NT2/D1 (cell line): ENCODE measurements at regions not wholly inside any gene's neighbourhood (a gene's known extent, or its start where the extent isn't known, plus 50 kb on each side); places are given as distances from the start of the nearest gene placed in this dataset.
A peak's percentile ranks its signal among the peaks of the same experiment; 100 is the strongest.

Experiments
- DNase-seq: peaks from one replicate; pipeline ENCODE4 v3.0.0-alpha.2; 2011; ENCODE audit warnings: low read depth, low spot score
- H3K27me3 ChIP-seq: 2 replicates; pipeline ENCODE4 v1.6.0; 2011; ENCODE audit warnings: mild to moderate bottlenecking; ENCODE audit not compliant: insufficient read length, insufficient read depth
- H3K36me3 ChIP-seq: 2 replicates; pipeline ENCODE4 v1.6.1; 2011; ENCODE audit warnings: mild to moderate bottlenecking, low read length, mixed read lengths; ENCODE audit not compliant: insufficient read depth, insufficient read length
- H3K4me1 ChIP-seq: 2 replicates; pipeline ENCODE4 v1.5.1; 2011; ENCODE audit not compliant: insufficient read depth, insufficient read length
- H3K4me3 ChIP-seq: 2 replicates; pipeline ENCODE4 v1.5.1; 2011; ENCODE audit warnings: low read depth; ENCODE audit not compliant: insufficient read length
- H3K9ac ChIP-seq: 2 replicates; pipeline ENCODE4 v1.6.0; 2011; ENCODE audit warnings: low read depth; ENCODE audit not compliant: insufficient read length
- H3K9me3 ChIP-seq: 2 replicates; pipeline ENCODE4 v1.5.1; 2011; ENCODE audit warnings: mild to moderate bottlenecking, low read length; ENCODE audit not compliant: insufficient read depth
- SUZ12 ChIP-seq: IDR thresholded peaks from 2 replicates; pipeline ENCODE4 v1.6.1; 2011; ENCODE audit not compliant: insufficient read length, insufficient read depth; ENCODE audit errors: extremely low read depth
- YY1 ChIP-seq: IDR thresholded peaks from 2 replicates; pipeline ENCODE4 v1.6.1; 2011; ENCODE audit not compliant: insufficient read length, insufficient read depth
- ZNF274 ChIP-seq: IDR thresholded peaks from 2 replicates; pipeline ENCODE4 v1.6.1; 2011; ENCODE audit warnings: mild to moderate bottlenecking, low read depth, low read length

GRCh38 chr13:53336441-53337160 lies 308.0 kb downstream of the OLFM4 start:
- Histone ChIP-seq H3K4me1 (no peaks in the 10 kb centered on the region), H3K36me3 (no peaks in the 10 kb centered on the region), H3K9me3 (no peaks in the 10 kb centered on the region), H3K9ac (no peak overlapping the region), H3K27me3 (no peaks in the 10 kb centered on the region), H3K4me3 (no peak overlapping the region)
- no peak for DNase-seq
- no peak for TF ChIP-seq ZNF274
- no peak for TF ChIP-seq YY1
- TF ChIP-seq SUZ12 = no peak

- TF ChIP-seq SUZ12 (no peak), ZNF274 (no peak), YY1 (no peak)
- Histone ChIP-seq H3K9me3 (no peaks in the 10 kb centered on the region), H3K4me3 (no peak overlapping the region), H3K27me3 (no peaks in the 10 kb centered on the region), H3K4me1 (peaks cover 4% of the 10 kb centered on the region), H3K9ac (no peak overlapping the region), H3K36me3 (no peaks in the 10 kb centered on the region)
- DNase-seq = no peak
Observed at GRCh38 chr13:53338760-53339159, 310.1 kb downstream of the OLFM4 start.

GRCh38 chr13:53340505-53341143 lies 312.0 kb downstream of the OLFM4 start:
- Histone ChIP-seq H3K27me3 (no peaks in the 10 kb centered on the region), H3K9me3 (no peaks in the 10 kb centered on the region), H3K4me3 (no peak overlapping the region), H3K36me3 (no peaks in the 10 kb centered on the region), H3K9ac (no peak overlapping the region), H3K4me1 (peaks cover 4% of the 10 kb centered on the region)
- DNase-seq = no peak
- TF ChIP-seq YY1 (no peak), ZNF274 (no peak), SUZ12 (no peak)

GRCh38 chr13:53341144-53341510 lies 312.5 kb downstream of the OLFM4 start:
- no peak for TF ChIP-seq ZNF274
- TF ChIP-seq YY1 = no peak
- TF ChIP-seq SUZ12 = no peak
- no peaks in the 10 kb centered on the region for H3K9me3 ChIP-seq
- no peak for DNase-seq
- no peak overlapping the region for H3K9ac ChIP-seq
- no peaks in the 10 kb centered on the region for H3K27me3 ChIP-seq
- no peaks in the 10 kb centered on the region for H3K36me3 ChIP-seq
- H3K4me1 ChIP-seq = peaks cover 4% of the 10 kb centered on the region
- H3K4me3 ChIP-seq = no peak overlapping the region

- H3K9me3 ChIP-seq = no peaks in the 10 kb centered on the region
- H3K4me1 ChIP-seq = peaks cover 4% of the 10 kb centered on the region
- H3K4me3 ChIP-seq = no peak overlapping the region
- H3K9ac ChIP-seq = no peak overlapping the region
- H3K36me3 ChIP-seq = no peaks in the 10 kb centered on the region
- DNase-seq = peak; percentile 16
- no peaks in the 10 kb centered on the region for H3K27me3 ChIP-seq
- TF ChIP-seq SUZ12 (no peak), ZNF274 (no peak), YY1 (no peak)
Observed at GRCh38 chr13:53342623-53343360, 314.2 kb downstream of the OLFM4 start.

- no peak overlapping the region for H3K9ac ChIP-seq
- TF ChIP-seq YY1 = no peak
- no peak for TF ChIP-seq SUZ12
- no peak for TF ChIP-seq ZNF274
- H3K4me3 ChIP-seq = no peak overlapping the region
- DNase-seq = peak; percentile 75
- H3K27me3 ChIP-seq = no peaks in the 10 kb centered on the region
- H3K4me1 ChIP-seq = peaks cover 4% of the 10 kb centered on the region
- no peaks in the 10 kb centered on the region for H3K36me3 ChIP-seq
- no peaks in the 10 kb centered on the region for H3K9me3 ChIP-seq
Observed at GRCh38 chr13:53343361-53343744, 314.7 kb downstream of the OLFM4 start.

- Histone ChIP-seq H3K36me3 (no peaks in the 10 kb centered on the region), H3K27me3 (no peaks in the 10 kb centered on the region), H3K9me3 (no peaks in the 10 kb centered on the region), H3K4me3 (no peak overlapping the region), H3K4me1 (no peaks in the 10 kb centered on the region), H3K9ac (no peak overlapping the region)
- DNase-seq = no peak
- TF ChIP-seq ZNF274 = no peak
- TF ChIP-seq SUZ12 = no peak
- TF ChIP-seq YY1 = no peak
Observed at GRCh38 chr13:53351021-53351420, 322.4 kb downstream of the OLFM4 start.
